ENCODE measurements at regions not wholly inside any gene's neighbourhood (a gene's known extent, or its start where the extent isn't known, plus 50 kb on each side); places are given as distances from the start of the nearest gene placed in this dataset.

DNA sequence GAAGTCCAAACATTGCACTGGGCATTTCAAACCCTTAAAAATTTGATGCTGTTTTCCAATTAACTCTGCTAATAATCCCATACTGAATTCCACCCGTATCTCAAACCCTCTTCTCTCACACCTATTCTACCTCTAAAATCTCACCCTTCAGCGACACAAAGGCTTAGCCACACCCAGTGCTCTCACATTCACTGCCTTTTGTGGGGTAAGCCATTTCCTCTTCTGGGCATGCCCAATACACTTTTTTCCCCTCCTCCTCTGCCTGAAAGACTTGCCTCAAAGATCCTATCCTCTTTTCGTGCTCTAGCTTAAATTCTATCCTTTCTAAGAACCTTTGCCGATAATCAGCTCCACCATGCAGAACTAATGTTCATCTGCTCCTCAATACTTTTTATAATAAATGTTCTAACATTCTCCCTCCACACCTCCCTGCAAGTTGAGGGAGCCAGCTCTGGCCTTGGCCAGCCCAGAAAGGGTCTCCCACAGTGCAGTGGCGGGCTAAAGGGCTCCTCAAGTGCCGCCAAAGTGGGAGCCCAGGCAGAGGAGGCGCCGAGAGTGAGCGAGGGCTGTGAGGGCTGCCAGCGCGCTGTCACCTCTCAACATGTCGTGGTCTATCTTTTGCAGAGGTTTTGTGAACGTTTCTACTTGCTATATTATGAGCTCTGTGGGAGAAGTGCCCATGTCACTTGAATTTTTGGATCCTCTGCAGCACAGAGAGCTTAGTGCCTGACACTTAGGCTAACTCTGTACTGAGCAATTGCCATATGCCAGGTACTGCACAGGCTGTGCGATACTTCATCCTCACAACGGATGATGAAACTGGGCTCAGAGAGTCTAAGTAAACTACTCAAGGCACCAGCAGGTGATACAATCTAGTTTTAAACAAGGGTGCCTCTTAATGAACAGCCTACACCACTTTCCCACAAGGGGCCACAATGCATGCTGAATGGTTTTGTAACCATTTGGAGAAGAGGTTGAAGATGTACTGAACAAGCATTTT is 53.6 kb upstream of the BCL6 start:
- Histone ChIP-seq H2BK20ac (ENCODE audit: low read depth, low read length, poor library complexity, severe bottlenecking) (no peak overlapping the region), H4K20me1 (ENCODE audit: control insufficient read depth, insufficient read depth, insufficient read length) (no peaks in the 10 kb centered on the region), H2BK120ac (ENCODE audit: low read depth, low read length, poor library complexity, severe bottlenecking) (no peak overlapping the region), H2BK15ac (ENCODE audit: low read depth, low read length) (no peak overlapping the region), H2BK5ac (ENCODE audit: insufficient read length, low read length) (no peak overlapping the region), H3K14ac (ENCODE audit: insufficient read depth, low read length) (no peak overlapping the region), H3K4ac (ENCODE audit: low read depth, low read length) (no peak overlapping the region), H2BK12ac (ENCODE audit: insufficient read length, low read depth, low read length) (no peak overlapping the region), H3K4me1 (ENCODE audit: insufficient read depth, low read length) (no peaks in the 10 kb centered on the region), H3K27ac (ENCODE audit: insufficient read length, low read depth, low read length) (no peak overlapping the region), H3K18ac (ENCODE audit: insufficient read length, low read depth, low read length) (no peak overlapping the region), H4K91ac (ENCODE audit: insufficient read length, low read depth, low read length) (no peak overlapping the region), H4K8ac (replicated peaks; ENCODE audit: insufficient read length, low read depth, low read length) (no peak overlapping the region), H3K27me3 (ENCODE audit: insufficient read depth, low read length) (no peaks in the 10 kb centered on the region), H2AFZ (ENCODE audit: low read length) (no peak overlapping the region), H3K56ac (ENCODE audit: insufficient read length, low read depth, low read length) (no peak overlapping the region), H4K5ac (ENCODE audit: insufficient read length, low read depth, low read length) (no peak overlapping the region), H3K79me1 (ENCODE audit: insufficient read depth, low read depth, low read length, poor library complexity, severe bottlenecking) (no peaks in the 10 kb centered on the region), H3T11ph (ENCODE audit: low read length) (no peak overlapping the region), H2AK5ac (ENCODE audit: insufficient read length, low read length) (no peak overlapping the region), H3K23me2 (ENCODE audit: insufficient read length, low read depth, low read length, poor library complexity, severe bottlenecking) (no peaks in the 10 kb centered on the region), H3K9ac (ENCODE audit: extremely low read depth, insufficient read length, low read length) (no peak overlapping the region), H3K4me2 (ENCODE audit: insufficient read depth, insufficient read length, low read length) (no peak overlapping the region), H3K9me3 (ENCODE audit: control insufficient read depth, low read depth, low read length) (no peaks in the 10 kb centered on the region), H3K23ac (ENCODE audit: insufficient read length, low read depth, low read length) (no peak overlapping the region), H3K79me2 (ENCODE audit: insufficient read depth, low read length) (no peaks in the 10 kb centered on the region)
- Mint-ChIP-seq H3K36me3 (ENCODE audit: insufficient read depth in 1 of 3, low read depth in 3 of 3) (no peaks in the 10 kb centered on the region; a peak in 1 of 7 replicates), H3K4me3 (no peak overlapping the region), H3K9me3 (no peaks in the 10 kb centered on the region; a peak in 1 of 5 replicates), H3K27me3 (ENCODE audit: low read depth) (no peaks in the 10 kb centered on the region; the same call in 1 of the 2 replicates), H3K27ac (no peak overlapping the region), H3K4me1 (peaks cover 6 to 7% of the 10 kb centered on the region in 2 experiments)
- TF ChIP-seq, protein P1, sequence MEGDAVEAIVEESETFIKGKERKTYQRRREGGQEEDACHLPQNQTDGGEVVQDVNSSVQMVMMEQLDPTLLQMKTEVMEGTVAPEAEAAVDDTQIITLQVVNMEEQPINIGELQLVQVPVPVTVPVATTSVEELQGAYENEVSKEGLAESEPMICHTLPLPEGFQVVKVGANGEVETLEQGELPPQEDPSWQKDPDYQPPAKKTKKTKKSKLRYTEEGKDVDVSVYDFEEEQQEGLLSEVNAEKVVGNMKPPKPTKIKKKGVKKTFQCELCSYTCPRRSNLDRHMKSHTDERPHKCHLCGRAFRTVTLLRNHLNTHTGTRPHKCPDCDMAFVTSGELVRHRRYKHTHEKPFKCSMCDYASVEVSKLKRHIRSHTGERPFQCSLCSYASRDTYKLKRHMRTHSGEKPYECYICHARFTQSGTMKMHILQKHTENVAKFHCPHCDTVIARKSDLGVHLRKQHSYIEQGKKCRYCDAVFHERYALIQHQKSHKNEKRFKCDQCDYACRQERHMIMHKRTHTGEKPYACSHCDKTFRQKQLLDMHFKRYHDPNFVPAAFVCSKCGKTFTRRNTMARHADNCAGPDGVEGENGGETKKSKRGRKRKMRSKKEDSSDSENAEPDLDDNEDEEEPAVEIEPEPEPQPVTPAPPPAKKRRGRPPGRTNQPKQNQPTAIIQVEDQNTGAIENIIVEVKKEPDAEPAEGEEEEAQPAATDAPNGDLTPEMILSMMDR (conservative IDR thresholded peaks at IDR 0.05), result no peak
- DNase-seq, result no peak
- WGBS (ENCODE audit: extremely low coverage, insufficient read length, low lambda C conversion rate), result 100% methylated on average over 1 of the region's 15 CpGs

All from H9 (cell line).